MCF 10A (cell line): ENCODE measurements at regions not wholly inside any gene's neighbourhood (a gene's known extent, or its start where the extent isn't known, plus 50 kb on each side); places are given as distances from the start of the nearest gene placed in this dataset.

Source experiments
- BruUV-seq: library from RNA; stranded (reverse); fragments of 400-500 nt; replicated peaks from 2 replicates; lab custom pipeline; 2021; lab: Mats Ljungman, UMichigan
- CTCF ChIA-PET: fragments of 300-600 bp; sonication (Branson Sonifier 250); formaldehyde crosslinking; extraction: SDS; loops from one replicate; lab custom pipeline; 2021; ENCODE audit warnings: antibody characterized with exemption, inconsistent platforms; lab: Yijun Ruan, JAX
- POLR2A ChIA-PET: fragments of 300-600, 350-650 bp; sonication (Branson Sonifier 250); formaldehyde crosslinking; extraction: SDS; loops from one replicate; lab custom pipeline; 2020; ENCODE audit warnings: antibody characterized with exemption, inconsistent platforms; lab: Yijun Ruan, JAX
- DNase-seq: peaks from one replicate; pipeline ENCODE4 v3.0.0-alpha.2; 2018; ENCODE audit not compliant: unreplicated experiment
- H3K27ac Mint-ChIP-seq: one replicate; pipeline ENCODE4 v1.8.0; 2022; ENCODE audit warnings: mild to moderate bottlenecking, low read depth, mixed read lengths; ENCODE audit not compliant: unreplicated experiment
- H3K27me3 Mint-ChIP-seq: one replicate; pipeline ENCODE4 v1.8.0; 2022; ENCODE audit warnings: mixed read lengths; ENCODE audit not compliant: insufficient read depth, unreplicated experiment
- H3K36me3 Mint-ChIP-seq: one replicate; pipeline ENCODE4 v1.8.0; 2022; ENCODE audit warnings: mild to moderate bottlenecking, moderate library complexity, mixed read lengths; ENCODE audit not compliant: insufficient read depth, unreplicated experiment
- H3K4me1 Mint-ChIP-seq: one replicate; pipeline ENCODE4 v1.8.0; 2022; ENCODE audit warnings: mixed read lengths; ENCODE audit not compliant: insufficient read depth, unreplicated experiment
- H3K4me3 Mint-ChIP-seq: one replicate; pipeline ENCODE4 v1.8.0; 2022; ENCODE audit warnings: mild to moderate bottlenecking, moderate library complexity, mixed read lengths; ENCODE audit not compliant: unreplicated experiment
- H3K9me3 Mint-ChIP-seq: one replicate; pipeline ENCODE4 v1.8.0; 2022; ENCODE audit warnings: mixed read lengths; ENCODE audit not compliant: unreplicated experiment
- intact Hi-C: fragments of 100-400 bp; cut with micrococcal nuclease; formaldehyde crosslinking; loops from 2 replicates; pipeline ENCODE4 v1.14.1; 2022
- TF ChIP-seq, protein P1 (sequence below): fragments of 200-600 bp; IDR thresholded peaks from one replicate; pipeline ENCODE4 v1.8.0; 2022; ENCODE audit warnings: antibody characterized with exemption, mild to moderate bottlenecking; ENCODE audit not compliant: unreplicated experiment

DNA sequence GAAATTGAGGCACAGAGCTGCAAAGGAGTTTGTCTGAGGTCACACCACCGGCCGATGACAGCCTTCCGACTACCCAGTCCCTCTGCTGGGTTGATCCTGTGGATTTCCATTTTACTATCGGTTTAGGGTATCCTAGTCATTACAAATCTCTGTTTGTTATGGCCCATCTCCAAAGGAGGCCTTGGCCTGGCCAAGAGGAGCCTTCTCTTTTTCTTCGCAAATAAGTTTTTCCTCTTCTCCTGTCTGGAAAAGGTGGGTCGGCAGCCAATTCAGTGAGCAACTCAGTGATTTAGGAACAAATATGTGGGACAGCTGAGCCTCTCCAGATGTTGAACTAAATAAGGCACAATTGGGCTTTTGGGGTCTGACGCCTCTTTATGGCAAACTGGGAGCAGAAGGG is 169.2 kb upstream of the RBPJ start:
- POLR2A ChIA-PET = no interaction called here
- TF ChIP-seq, protein P1, sequence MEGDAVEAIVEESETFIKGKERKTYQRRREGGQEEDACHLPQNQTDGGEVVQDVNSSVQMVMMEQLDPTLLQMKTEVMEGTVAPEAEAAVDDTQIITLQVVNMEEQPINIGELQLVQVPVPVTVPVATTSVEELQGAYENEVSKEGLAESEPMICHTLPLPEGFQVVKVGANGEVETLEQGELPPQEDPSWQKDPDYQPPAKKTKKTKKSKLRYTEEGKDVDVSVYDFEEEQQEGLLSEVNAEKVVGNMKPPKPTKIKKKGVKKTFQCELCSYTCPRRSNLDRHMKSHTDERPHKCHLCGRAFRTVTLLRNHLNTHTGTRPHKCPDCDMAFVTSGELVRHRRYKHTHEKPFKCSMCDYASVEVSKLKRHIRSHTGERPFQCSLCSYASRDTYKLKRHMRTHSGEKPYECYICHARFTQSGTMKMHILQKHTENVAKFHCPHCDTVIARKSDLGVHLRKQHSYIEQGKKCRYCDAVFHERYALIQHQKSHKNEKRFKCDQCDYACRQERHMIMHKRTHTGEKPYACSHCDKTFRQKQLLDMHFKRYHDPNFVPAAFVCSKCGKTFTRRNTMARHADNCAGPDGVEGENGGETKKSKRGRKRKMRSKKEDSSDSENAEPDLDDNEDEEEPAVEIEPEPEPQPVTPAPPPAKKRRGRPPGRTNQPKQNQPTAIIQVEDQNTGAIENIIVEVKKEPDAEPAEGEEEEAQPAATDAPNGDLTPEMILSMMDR = no peak
- H3K9me3 Mint-ChIP-seq = no peaks in the 10 kb centered on the region
- intact Hi-C loops = loop anchor here (1.0 to 5.0 kb wide), 2 partner anchors 46 to 174 kb away; no protein-coding TSS in a partner anchor
- BruUV-seq = no TSS peak
- H3K4me1 Mint-ChIP-seq = no peaks in the 10 kb centered on the region
- no peak overlapping the region for H3K4me3 Mint-ChIP-seq
- no peak for DNase-seq
- no peaks in the 10 kb centered on the region for H3K27me3 Mint-ChIP-seq
- CTCF ChIA-PET = interaction anchor here (0.6 to 1.2 kb wide), 4 partner anchors 18 to 229 kb away, joined by 4 to 5 read pairs (median 4); no protein-coding TSS in a partner anchor
- H3K36me3 Mint-ChIP-seq = no peaks in the 10 kb centered on the region
- H3K27ac Mint-ChIP-seq = no peak overlapping the region

DNA sequence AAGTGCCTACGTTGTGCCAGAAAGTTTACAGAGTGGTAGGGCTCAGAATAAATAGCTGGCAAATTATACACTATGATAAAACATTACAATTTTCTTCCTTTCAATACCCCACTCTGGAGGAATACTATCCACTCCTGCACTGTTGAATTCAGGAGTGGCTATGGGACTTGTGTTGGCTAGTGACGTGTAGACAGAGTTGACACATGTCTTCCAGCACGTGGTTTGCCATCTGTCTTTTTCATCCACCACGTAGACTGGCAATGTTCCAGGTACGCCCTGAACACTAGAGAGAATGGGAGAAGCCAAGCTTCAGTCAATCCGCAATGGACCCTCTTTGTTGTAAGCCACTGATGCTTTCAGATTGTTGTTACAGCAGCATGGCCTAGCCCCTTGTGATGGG is 168.8 kb upstream of the RBPJ start:
- CTCF ChIA-PET = interaction anchor here (0.6 to 1.2 kb wide), 5 partner anchors 18 to 229 kb away, joined by 3 to 5 read pairs (median 4); no protein-coding TSS in a partner anchor
- no peak overlapping the region for H3K27ac Mint-ChIP-seq
- H3K36me3 Mint-ChIP-seq = no peaks in the 10 kb centered on the region
- intact Hi-C loops = loop anchor here (5.0 kb wide), 1 partner anchor 45 kb away; no protein-coding TSS in a partner anchor
- H3K9me3 Mint-ChIP-seq = no peaks in the 10 kb centered on the region
- no TSS peak for BruUV-seq
- POLR2A ChIA-PET = no interaction called here
- H3K4me1 Mint-ChIP-seq = no peaks in the 10 kb centered on the region
- H3K4me3 Mint-ChIP-seq = no peak overlapping the region
- DNase-seq = no peak
- TF ChIP-seq, protein P1 = no peak
- H3K27me3 Mint-ChIP-seq = no peaks in the 10 kb centered on the region

DNA sequence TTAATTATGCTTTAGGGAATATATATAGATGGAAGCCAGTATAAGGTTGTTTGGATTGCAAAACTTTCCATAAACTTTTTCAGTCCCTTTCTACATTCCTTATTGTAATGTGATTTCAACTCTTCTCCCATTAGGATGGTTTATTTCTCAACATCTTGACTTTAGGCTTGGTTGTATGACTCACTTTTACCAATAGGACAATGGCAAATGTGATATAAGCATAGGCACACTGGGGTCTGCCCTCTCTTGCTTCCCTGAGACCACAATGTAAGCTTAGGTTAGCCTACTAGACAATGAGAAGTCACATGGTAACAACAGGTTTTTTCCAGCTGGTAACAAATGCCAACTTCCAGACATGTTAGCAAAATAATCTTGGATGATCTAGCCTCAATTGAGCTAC is 163.3 kb upstream of the RBPJ start:
- BruUV-seq = no TSS peak
- H3K4me3 Mint-ChIP-seq = no peak overlapping the region
- POLR2A ChIA-PET = interaction anchor here (0.8 to 1.0 kb wide), 2 partner anchors 30 to 99 kb away, joined by 3 read pairs; no protein-coding TSS in a partner anchor
- H3K9me3 Mint-ChIP-seq = no peaks in the 10 kb centered on the region
- H3K36me3 Mint-ChIP-seq = no peaks in the 10 kb centered on the region
- TF ChIP-seq, protein P1 = no peak
- intact Hi-C loops = no loop called here
- no peak overlapping the region for H3K27ac Mint-ChIP-seq
- no peaks in the 10 kb centered on the region for H3K4me1 Mint-ChIP-seq
- CTCF ChIA-PET = no interaction called here
- H3K27me3 Mint-ChIP-seq = no peaks in the 10 kb centered on the region
- DNase-seq = no peak

DNA sequence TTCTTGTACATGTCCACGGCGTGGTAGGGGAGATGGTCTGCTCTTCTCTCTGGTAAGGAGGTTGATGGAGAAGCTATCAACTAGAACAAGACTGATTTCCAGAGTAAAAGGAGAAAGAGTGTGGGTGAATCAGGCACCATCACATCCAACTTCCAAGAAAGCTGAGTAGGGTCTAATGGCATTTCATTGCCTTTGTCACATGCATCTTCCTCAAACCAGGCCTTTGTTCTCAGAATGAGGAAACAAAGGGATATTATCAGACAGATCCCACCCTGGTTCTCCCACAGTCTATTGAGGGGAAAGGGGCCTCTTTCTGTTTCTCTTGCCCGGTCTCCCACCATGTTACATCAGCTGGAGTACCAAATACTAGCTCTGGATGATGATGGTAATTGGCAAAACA is 160.2 kb upstream of the RBPJ start:
- H3K9me3 Mint-ChIP-seq = no peaks in the 10 kb centered on the region
- H3K27me3 Mint-ChIP-seq = no peaks in the 10 kb centered on the region
- H3K4me1 Mint-ChIP-seq = no peaks in the 10 kb centered on the region
- BruUV-seq = no TSS peak
- peaks cover 5% of the 10 kb centered on the region for H3K36me3 Mint-ChIP-seq
- CTCF ChIA-PET = interaction anchor here (1.4 kb wide), 1 partner anchor 32 kb away, joined by 3 read pairs; no protein-coding TSS in a partner anchor
- no peak overlapping the region for H3K4me3 Mint-ChIP-seq
- POLR2A ChIA-PET = no interaction called here
- intact Hi-C loops = no loop called here
- no peak overlapping the region for H3K27ac Mint-ChIP-seq
- TF ChIP-seq, protein P1 = no peak
- DNase-seq = no peak
